ENCODE measurements at regions not wholly inside any gene's neighbourhood (a gene's known extent, or its start where the extent isn't known, plus 50 kb on each side); places are given as distances from the start of the nearest gene placed in this dataset.

GRCh38 chr13:74465271-74465670, 331.1 kb upstream of the KLF12 start:
- Histone ChIP-seq H2AFZ (ENCODE audit: low read depth) (no peak overlapping the region), H3K27me3 (ENCODE audit: insufficient read depth, low read depth) (no peaks in the 10 kb centered on the region), H3K27ac (no peak overlapping the region), H3K9ac (no peak overlapping the region), H3K4me3 (IDR thresholded peaks at IDR 0.05; ENCODE audit: insufficient read depth, low read depth, low read length) (no peak overlapping the region), H3K4me1 (ENCODE audit: low read depth, poor library complexity, severe bottlenecking) (no peaks in the 10 kb centered on the region), H3K4me2 (no peak overlapping the region), H4K20me1 (ENCODE audit: insufficient read depth) (no peaks in the 10 kb centered on the region), H3K36me3 (ENCODE audit: insufficient read depth) (no peaks in the 10 kb centered on the region), H3K79me2 (ENCODE audit: insufficient read depth, low read depth) (no peaks in the 10 kb centered on the region)
- no peak for TF ChIP-seq CTCF (conservative IDR thresholded peaks at IDR 0.05; ENCODE audit: low read depth, low read length)

GRCh38 chr13:74464670-74465069, 330.5 kb upstream of the KLF12 start:
- Histone ChIP-seq H3K4me3 (IDR thresholded peaks at IDR 0.05; ENCODE audit: insufficient read depth, low read depth, low read length) (no peak overlapping the region), H3K27ac (no peak overlapping the region), H3K4me2 (no peak overlapping the region), H3K36me3 (ENCODE audit: insufficient read depth) (no peaks in the 10 kb centered on the region), H4K20me1 (ENCODE audit: insufficient read depth) (no peaks in the 10 kb centered on the region), H3K79me2 (ENCODE audit: insufficient read depth, low read depth) (no peaks in the 10 kb centered on the region), H2AFZ (ENCODE audit: low read depth) (no peak overlapping the region), H3K27me3 (ENCODE audit: insufficient read depth, low read depth) (no peaks in the 10 kb centered on the region), H3K4me1 (ENCODE audit: low read depth, poor library complexity, severe bottlenecking) (no peaks in the 10 kb centered on the region), H3K9ac (no peak overlapping the region)
- no peak for TF ChIP-seq CTCF (conservative IDR thresholded peaks at IDR 0.05; ENCODE audit: low read depth, low read length)

- Histone ChIP-seq H3K79me2 (ENCODE audit: insufficient read depth, low read depth) (no peaks in the 10 kb centered on the region), H3K36me3 (ENCODE audit: insufficient read depth) (no peaks in the 10 kb centered on the region), H3K4me3 (IDR thresholded peaks at IDR 0.05; ENCODE audit: insufficient read depth, low read depth, low read length) (no peak overlapping the region), H2AFZ (ENCODE audit: low read depth) (no peak overlapping the region), H3K27ac (no peak overlapping the region), H3K4me1 (ENCODE audit: low read depth, poor library complexity, severe bottlenecking) (no peaks in the 10 kb centered on the region), H3K27me3 (ENCODE audit: insufficient read depth, low read depth) (no peaks in the 10 kb centered on the region), H3K4me2 (no peak overlapping the region), H4K20me1 (ENCODE audit: insufficient read depth) (no peaks in the 10 kb centered on the region), H3K9ac (no peak overlapping the region)
- no peak for TF ChIP-seq CTCF (conservative IDR thresholded peaks at IDR 0.05; ENCODE audit: low read depth, low read length)
Observed at GRCh38 chr13:74461011-74461410, 326.8 kb upstream of the KLF12 start.

GRCh38 chr13:74452881-74453280, 318.7 kb upstream of the KLF12 start:
- no peak overlapping the region for H2AFZ ChIP-seq (ENCODE audit: low read depth)
- H3K4me2 ChIP-seq, result no peak overlapping the region
- H3K79me2 ChIP-seq (ENCODE audit: insufficient read depth, low read depth), result no peaks in the 10 kb centered on the region
- no peaks in the 10 kb centered on the region for H3K4me1 ChIP-seq (ENCODE audit: low read depth, poor library complexity, severe bottlenecking)
- no peaks in the 10 kb centered on the region for H3K36me3 ChIP-seq (ENCODE audit: insufficient read depth)
- no peak for TF ChIP-seq CTCF (conservative IDR thresholded peaks at IDR 0.05; ENCODE audit: low read depth, low read length)
- no peaks in the 10 kb centered on the region for H3K27me3 ChIP-seq (ENCODE audit: insufficient read depth, low read depth)
- H3K27ac ChIP-seq, result no peak overlapping the region
- H4K20me1 ChIP-seq (ENCODE audit: insufficient read depth), result no peaks in the 10 kb centered on the region
- H3K4me3 ChIP-seq (IDR thresholded peaks at IDR 0.05; ENCODE audit: insufficient read depth, low read depth, low read length), result no peak overlapping the region
- H3K9ac ChIP-seq, result no peak overlapping the region

- Histone ChIP-seq H4K20me1 (ENCODE audit: insufficient read depth) (no peaks in the 10 kb centered on the region), H3K9ac (no peak overlapping the region), H3K79me2 (ENCODE audit: insufficient read depth, low read depth) (no peaks in the 10 kb centered on the region), H3K36me3 (ENCODE audit: insufficient read depth) (no peaks in the 10 kb centered on the region), H3K4me1 (ENCODE audit: low read depth, poor library complexity, severe bottlenecking) (no peaks in the 10 kb centered on the region), H3K27ac (no peak overlapping the region), H3K27me3 (ENCODE audit: insufficient read depth, low read depth) (no peaks in the 10 kb centered on the region), H3K4me2 (no peak overlapping the region), H3K4me3 (IDR thresholded peaks at IDR 0.05; ENCODE audit: insufficient read depth, low read depth, low read length) (no peak overlapping the region), H2AFZ (ENCODE audit: low read depth) (no peak overlapping the region)
- TF ChIP-seq CTCF (conservative IDR thresholded peaks at IDR 0.05; ENCODE audit: low read depth, low read length), result no peak
Observed at GRCh38 chr13:74452176-74452575, 318.0 kb upstream of the KLF12 start.

All from KMS-11 (cell line).